Neural progenitor cell (in vitro differentiated cells): ENCODE measurements at regions not wholly inside any gene's neighbourhood (a gene's known extent, or its start where the extent isn't known, plus 50 kb on each side); places are given as distances from the start of the nearest gene placed in this dataset. TPM values are rescaled to one million over a fixed set of nuclear protein-coding genes. Genes with fewer than 3 reads are reported as not detected.

Experiments used
- DNase-seq: peaks from one replicate; pipeline ENCODE4 v3.0.0-alpha.2; 2016; ENCODE audit warnings: low spot score
- H2AFZ ChIP-seq: fragments of 200-600 bp; sonication (generic); replicated peaks from 2 replicates; pipeline ENCODE4 v1.6.1; 2016; ENCODE audit warnings: antibody characterized with exemption
- H3F3A ChIP-seq: fragments of 200-600 bp; sonication (generic); 2 replicates; pipeline ENCODE4 v1.6.1; 2016; ENCODE audit warnings: antibody characterized with exemption, low read depth
- H3K27ac ChIP-seq: fragments of 200-600 bp; sonication (generic); 2 replicates; pipeline ENCODE4 v1.5.1; 2016; ENCODE audit warnings: mild to moderate bottlenecking
- H3K27me3 ChIP-seq: fragments of 200-600 bp; sonication (generic); 2 replicates; pipeline ENCODE4 v1.6.1; 2016; ENCODE audit warnings: mild to moderate bottlenecking, moderate library complexity
- H3K36me3 ChIP-seq: fragments of 200-600 bp; sonication (generic); 2 replicates; pipeline ENCODE4 v1.5.1; 2016
- H3K4me1 ChIP-seq: fragments of 200-600 bp; sonication (generic); 2 replicates; pipeline ENCODE4 v1.6.1; 2016; ENCODE audit warnings: mixed run types
- H3K4me2 ChIP-seq: fragments of 200-600 bp; sonication (generic); 2 replicates; pipeline ENCODE4 v1.6.1; 2016
- H3K4me3 ChIP-seq: fragments of 200-600 bp; sonication (generic); 2 replicates; pipeline ENCODE4 v1.5.1; 2016
- H3K79me2 ChIP-seq: fragments of 200-600 bp; sonication (generic); 2 replicates; pipeline ENCODE4 v1.6.1; 2016; ENCODE audit warnings: low read depth
- H3K9ac ChIP-seq: fragments of 200-600 bp; sonication (generic); 2 replicates; pipeline ENCODE4 v1.6.1; 2016
- H3K9me3 ChIP-seq: fragments of 200-600 bp; sonication (generic); 2 replicates; pipeline ENCODE4 v1.5.1; 2016; ENCODE audit warnings: low read depth
- H4K20me1 ChIP-seq: fragments of 200-600 bp; sonication (generic); 2 replicates; pipeline ENCODE4 v1.6.1; 2016; ENCODE audit warnings: low read depth
- H3K27ac Mint-ChIP-seq: 3 replicates; pipeline ENCODE4 v1.8.0; 2021; ENCODE audit warnings: mixed read lengths
- H3K27me3 Mint-ChIP-seq: 2 replicates; pipeline ENCODE4 v1.8.0; 2022; ENCODE audit warnings: low read depth, mild to moderate bottlenecking, inconsistent platforms, moderate library complexity, mixed read lengths; ENCODE audit not compliant: insufficient read depth
- H3K36me3 Mint-ChIP-seq: 3 replicates; pipeline ENCODE4 v1.8.0; 2021; ENCODE audit warnings: mixed read lengths
- H3K4me1 Mint-ChIP-seq: 3 replicates; pipeline ENCODE4 v1.8.0; 2021; ENCODE audit warnings: mixed read lengths
- H3K4me3 Mint-ChIP-seq: 3 replicates; pipeline ENCODE4 v1.8.0; 2021; ENCODE audit warnings: mild to moderate bottlenecking, moderate library complexity, mixed read lengths
- H3K9me3 Mint-ChIP-seq: 3 replicates; pipeline ENCODE4 v1.8.0; 2020; ENCODE audit warnings: mixed read lengths
- EZH2 ChIP-seq: fragments of 200-600 bp; sonication (generic); IDR thresholded peaks from 2 replicates; pipeline ENCODE4 v1.6.1; 2017; ENCODE audit warnings: antibody characterized with exemption, mild to moderate bottlenecking, moderate library complexity
- EZH2phosphoT487 ChIP-seq: fragments of 200-600 bp; sonication (generic); IDR thresholded peaks from 2 replicates; pipeline ENCODE4 v1.6.1; 2017; ENCODE audit warnings: antibody characterized with exemption
- small RNA-seq: library from RNA; depleted of rRNA; stranded (forward); fragments of <200 nt; gene quantifications from one replicate; pipeline ENCODE3, GENCODE V24; 2015
- TF ChIP-seq, protein P1 (sequence below): fragments of 200-600 bp; sonication (generic); IDR thresholded peaks from 2 replicates; pipeline ENCODE4 v1.5.1; 2017; ENCODE audit warnings: antibody characterized with exemption, mild to moderate bottlenecking

DNA sequence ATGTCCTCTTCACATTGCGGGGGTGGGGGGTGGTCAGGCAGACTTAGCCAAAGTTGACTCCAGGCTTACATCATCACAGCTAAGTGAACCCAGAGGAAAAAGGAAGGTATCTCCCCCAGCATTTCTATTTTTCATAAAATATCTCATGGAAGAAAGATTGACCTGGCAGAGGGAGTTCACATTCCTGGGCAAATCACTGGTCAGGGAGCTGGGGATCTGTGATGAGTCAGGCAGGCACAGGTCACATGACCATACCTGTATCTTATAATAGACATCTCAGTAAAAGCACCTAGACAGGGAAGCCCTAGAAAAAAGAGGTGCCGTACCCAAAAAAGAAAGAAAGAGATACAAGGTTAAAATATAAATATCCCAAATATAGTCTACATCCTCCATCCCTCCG is 57.3 kb upstream of the WWC1 start:
- H3K27me3 Mint-ChIP-seq: no peaks in the 10 kb centered on the region
- H3K36me3 Mint-ChIP-seq: peaks cover 34% of the 10 kb centered on the region
- Histone ChIP-seq H3F3A (no peaks in the 10 kb centered on the region), H3K9ac (no peak overlapping the region), H3K27me3 (no peaks in the 10 kb centered on the region), H3K27ac (no peak overlapping the region), H3K4me1 (peaks cover 10% of the 10 kb centered on the region), H3K4me2 (no peak overlapping the region), H3K79me2 (no peaks in the 10 kb centered on the region), H4K20me1 (no peaks in the 10 kb centered on the region), H3K4me3 (no peak overlapping the region), H3K9me3 (no peaks in the 10 kb centered on the region), H2AFZ (no peak overlapping the region), H3K36me3 (no peaks in the 10 kb centered on the region)
- TF ChIP-seq, protein P1, sequence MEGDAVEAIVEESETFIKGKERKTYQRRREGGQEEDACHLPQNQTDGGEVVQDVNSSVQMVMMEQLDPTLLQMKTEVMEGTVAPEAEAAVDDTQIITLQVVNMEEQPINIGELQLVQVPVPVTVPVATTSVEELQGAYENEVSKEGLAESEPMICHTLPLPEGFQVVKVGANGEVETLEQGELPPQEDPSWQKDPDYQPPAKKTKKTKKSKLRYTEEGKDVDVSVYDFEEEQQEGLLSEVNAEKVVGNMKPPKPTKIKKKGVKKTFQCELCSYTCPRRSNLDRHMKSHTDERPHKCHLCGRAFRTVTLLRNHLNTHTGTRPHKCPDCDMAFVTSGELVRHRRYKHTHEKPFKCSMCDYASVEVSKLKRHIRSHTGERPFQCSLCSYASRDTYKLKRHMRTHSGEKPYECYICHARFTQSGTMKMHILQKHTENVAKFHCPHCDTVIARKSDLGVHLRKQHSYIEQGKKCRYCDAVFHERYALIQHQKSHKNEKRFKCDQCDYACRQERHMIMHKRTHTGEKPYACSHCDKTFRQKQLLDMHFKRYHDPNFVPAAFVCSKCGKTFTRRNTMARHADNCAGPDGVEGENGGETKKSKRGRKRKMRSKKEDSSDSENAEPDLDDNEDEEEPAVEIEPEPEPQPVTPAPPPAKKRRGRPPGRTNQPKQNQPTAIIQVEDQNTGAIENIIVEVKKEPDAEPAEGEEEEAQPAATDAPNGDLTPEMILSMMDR: no peak
- TF ChIP-seq EZH2phosphoT487 (no peak), EZH2 (no peak)
- no peak overlapping the region for H3K27ac Mint-ChIP-seq
- H3K9me3 Mint-ChIP-seq: no peaks in the 10 kb centered on the region
- no peak for DNase-seq
- H3K4me3 Mint-ChIP-seq: no peak overlapping the region
- peaks cover 7% of the 10 kb centered on the region for H3K4me1 Mint-ChIP-seq

DNA sequence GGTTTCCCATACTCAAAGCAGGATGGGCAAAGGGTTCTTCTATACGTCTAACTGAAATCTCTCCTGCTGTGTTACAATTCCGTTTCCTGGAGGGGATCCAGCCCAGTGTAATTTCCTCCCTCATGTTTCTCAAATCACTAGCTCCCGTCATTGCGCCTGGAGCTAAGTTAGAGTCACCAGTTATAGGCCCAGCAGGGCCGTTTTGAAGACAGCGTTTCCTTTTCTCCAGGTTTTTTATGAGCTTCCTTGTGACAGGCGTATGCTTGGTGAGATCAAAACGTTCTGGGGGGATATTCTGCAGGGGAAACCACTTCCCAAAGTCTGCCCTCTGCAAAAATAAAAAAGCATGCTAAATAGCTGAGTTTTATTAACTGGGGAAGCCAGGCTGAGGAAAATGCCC is 53.0 kb upstream of the WWC1 start:
- Histone ChIP-seq H3F3A (no peaks in the 10 kb centered on the region), H3K27ac (no peak overlapping the region), H3K9me3 (no peaks in the 10 kb centered on the region), H3K27me3 (peaks cover 6% of the 10 kb centered on the region), H3K9ac (no peak overlapping the region), H3K79me2 (no peaks in the 10 kb centered on the region), H3K36me3 (no peaks in the 10 kb centered on the region), H3K4me3 (no peak overlapping the region), H4K20me1 (no peaks in the 10 kb centered on the region), H2AFZ (no peak overlapping the region), H3K4me1 (peaks cover 18% of the 10 kb centered on the region), H3K4me2 (no peak overlapping the region)
- no peak overlapping the region for H3K4me3 Mint-ChIP-seq
- peaks cover 15% of the 10 kb centered on the region for H3K36me3 Mint-ChIP-seq
- H3K27ac Mint-ChIP-seq: no peak overlapping the region
- DNase-seq: no peak
- H3K9me3 Mint-ChIP-seq: no peaks in the 10 kb centered on the region
- TF ChIP-seq EZH2 (no peak), EZH2phosphoT487 (no peak)
- TF ChIP-seq, protein P1: no peak
- H3K27me3 Mint-ChIP-seq: no peaks in the 10 kb centered on the region
- peaks cover 6% of the 10 kb centered on the region for H3K4me1 Mint-ChIP-seq

DNA sequence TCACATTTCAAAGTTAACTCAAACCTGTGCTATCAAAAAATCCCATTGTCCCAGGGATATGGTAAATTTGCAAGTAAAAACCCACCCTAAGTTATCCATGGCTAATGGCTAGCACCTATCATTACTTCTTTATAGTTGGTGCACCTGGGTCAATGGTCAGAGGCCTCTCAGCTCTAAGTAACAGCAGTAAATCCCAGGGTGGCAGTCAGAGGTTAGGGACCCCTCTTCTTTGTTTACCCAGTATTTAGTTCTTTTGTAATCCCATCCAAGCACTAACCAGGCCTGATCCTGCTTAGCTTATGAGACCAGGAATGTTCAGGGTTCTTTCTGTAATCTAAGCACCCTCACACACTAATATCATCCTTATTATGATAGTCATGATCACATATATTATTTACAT is 52.1 kb upstream of the WWC1 start:
- peaks cover 6% of the 10 kb centered on the region for H3K27me3 ChIP-seq
- H3K4me1 Mint-ChIP-seq: peaks cover 6% of the 10 kb centered on the region
- no peaks in the 10 kb centered on the region for H3K9me3 Mint-ChIP-seq
- H3K27ac ChIP-seq: no peak overlapping the region
- no peaks in the 10 kb centered on the region for H3K79me2 ChIP-seq
- H2AFZ ChIP-seq: no peak overlapping the region
- no peak overlapping the region for H3K4me3 Mint-ChIP-seq
- H3K4me3 ChIP-seq: no peak overlapping the region
- no peak overlapping the region for H3K27ac Mint-ChIP-seq
- TF ChIP-seq EZH2phosphoT487 (no peak), EZH2 (no peak)
- TF ChIP-seq, protein P1: no peak
- H3K4me2 ChIP-seq: no peak overlapping the region
- peak; percentile 40 for DNase-seq
- no peaks in the 10 kb centered on the region for H3K27me3 Mint-ChIP-seq
- H3K9me3 ChIP-seq: no peaks in the 10 kb centered on the region
- H3K36me3 ChIP-seq: no peaks in the 10 kb centered on the region
- H3K4me1 ChIP-seq: peaks cover 18% of the 10 kb centered on the region
- H4K20me1 ChIP-seq: no peaks in the 10 kb centered on the region
- no peak overlapping the region for H3K9ac ChIP-seq
- no peaks in the 10 kb centered on the region for H3F3A ChIP-seq
- H3K36me3 Mint-ChIP-seq: peaks cover 12% of the 10 kb centered on the region

Small RNA genes in the stretch of these regions (small RNA-seq; reads per million reads assigned to genes)
- gene AC026403.1 (0.18 reads per million), gene RF00561 (not detected), gene RN7SKP60 (not detected), gene RNU6-168P (not detected), gene RNU6-209P (not detected)
